ENCODE measurements at regions not wholly inside any gene's neighbourhood (a gene's known extent, or its start where the extent isn't known, plus 50 kb on each side); places are given as distances from the start of the nearest gene placed in this dataset.

GRCh38 chr6:141017941-141018340 lies 1114.8 kb upstream of the GJE1 start:
- intact Hi-C loops (cut with micrococcal nuclease), result no loop called here

DNA sequence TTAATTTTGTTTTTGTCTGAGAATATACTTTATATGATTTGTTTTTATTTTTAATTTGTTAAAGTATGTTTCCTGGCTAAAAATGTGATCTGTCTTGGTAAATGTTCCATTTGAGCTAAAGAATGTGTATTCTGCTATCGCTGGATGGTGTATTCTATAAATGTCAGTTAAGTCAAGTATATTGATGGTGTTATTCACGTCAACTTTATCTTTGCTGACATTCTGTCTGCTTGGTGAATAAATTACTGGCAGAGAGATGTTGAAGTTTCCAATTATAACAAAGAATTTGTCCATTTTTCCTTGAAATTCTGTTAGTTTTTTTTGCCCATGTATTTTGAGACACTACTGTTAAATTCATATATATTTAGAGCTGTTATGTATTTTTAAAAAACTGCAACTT lies 1131.8 kb upstream of the GJE1 start:
- intact Hi-C loops (cut with micrococcal nuclease), result no loop called here

GRCh38 chr6:140993515-140993914 lies 1139.2 kb upstream of the GJE1 start:
- intact Hi-C loops (cut with micrococcal nuclease), result no loop called here

GRCh38 chr6:140992678-140993077 lies 1140.0 kb upstream of the GJE1 start:
- intact Hi-C loops (cut with micrococcal nuclease), result no loop called here

DNA sequence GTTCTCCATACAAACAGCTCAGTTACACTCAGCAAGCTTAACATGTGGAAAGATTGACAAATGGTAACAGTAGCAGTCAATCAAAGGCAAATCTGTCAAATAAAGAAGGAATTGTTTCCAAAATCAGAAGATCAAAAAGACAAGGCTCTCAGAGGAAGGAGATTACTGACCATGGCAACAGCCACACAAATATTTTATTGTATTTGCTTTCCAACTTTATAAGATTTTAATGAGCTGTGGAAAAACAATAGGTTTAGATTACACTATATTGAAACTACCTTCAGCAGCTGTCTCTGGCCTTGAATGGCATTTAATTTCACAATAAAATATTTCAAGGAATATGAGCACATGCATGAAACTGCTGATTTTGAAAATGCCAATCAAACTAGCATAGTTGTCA lies 1143.9 kb upstream of the GJE1 start:
- intact Hi-C loops (cut with micrococcal nuclease), result no loop called here

- intact Hi-C loops (cut with micrococcal nuclease), result no loop called here
Measured at GRCh38 chr6:140987364-140988155, 1145.2 kb upstream of the GJE1 start.

DNA sequence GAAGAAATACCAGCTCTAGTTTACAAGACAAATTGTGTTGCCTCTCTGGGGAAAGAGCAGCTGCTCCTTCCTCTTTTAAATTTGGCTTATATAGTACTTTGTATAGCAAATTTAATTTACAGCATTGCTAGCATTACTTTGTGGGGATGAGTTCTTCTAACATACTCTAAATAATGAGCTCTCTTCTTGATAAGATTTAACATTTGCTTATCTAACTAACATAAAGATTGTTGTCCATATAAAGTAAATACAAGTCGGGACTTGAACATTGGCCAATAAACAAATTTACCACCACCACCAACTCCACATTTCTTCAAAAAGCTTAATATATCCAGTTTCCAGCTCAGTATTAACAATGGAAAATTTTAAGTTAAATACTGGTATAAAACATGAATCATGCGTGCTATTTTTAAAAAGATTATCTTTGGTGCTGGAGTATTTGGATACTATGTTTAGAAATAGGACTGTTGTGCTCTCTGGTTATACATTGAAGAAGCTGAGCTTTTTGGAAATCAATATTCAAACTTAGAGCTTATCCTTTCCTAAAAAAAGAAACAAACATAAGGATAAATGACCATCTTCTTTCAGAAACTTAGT lies 1146.9 kb upstream of the GJE1 start:
- intact Hi-C loops (cut with micrococcal nuclease), result no loop called here

DNA sequence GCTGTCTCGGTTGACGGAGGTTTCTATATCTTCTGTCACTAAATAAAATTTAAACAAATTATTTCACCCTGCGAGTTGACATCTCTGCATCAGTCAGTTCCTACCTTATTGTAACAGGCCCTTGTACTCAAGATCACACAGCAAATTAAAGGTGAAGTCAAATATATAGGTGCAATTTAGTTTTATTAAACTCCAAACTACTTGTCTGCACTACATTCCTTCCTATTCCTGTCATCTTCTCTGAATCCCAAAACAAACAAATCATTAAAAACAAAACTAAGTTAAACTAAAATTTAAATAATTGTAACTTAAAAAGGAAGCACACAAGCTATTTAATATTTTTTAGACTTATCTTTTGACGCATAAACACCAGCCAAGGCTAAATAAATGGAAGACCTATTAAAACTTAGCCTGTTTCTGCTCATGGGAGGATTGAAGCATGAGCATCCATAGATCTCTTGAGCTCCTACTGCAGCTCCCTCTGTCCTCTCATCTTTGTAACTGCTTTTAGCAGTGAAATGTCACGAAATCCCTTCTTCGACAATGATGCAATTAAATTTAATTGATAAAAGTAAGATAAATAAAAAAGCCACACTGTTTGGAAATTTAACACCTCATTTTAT lies 1152.3 kb upstream of the GJE1 start:
- intact Hi-C loops (cut with micrococcal nuclease), result no loop called here

GRCh38 chr6:140979642-140980091 lies 1153.1 kb upstream of the GJE1 start:
- intact Hi-C loops (cut with micrococcal nuclease), result no loop called here

- intact Hi-C loops (cut with micrococcal nuclease), result no loop called here
Measured at GRCh38 chr6:140977403-140977802, 1155.3 kb upstream of the GJE1 start.

- intact Hi-C loops (cut with micrococcal nuclease), result no loop called here
Measured at GRCh38 chr6:140976806-140977205, 1155.9 kb upstream of the GJE1 start.

DNA sequence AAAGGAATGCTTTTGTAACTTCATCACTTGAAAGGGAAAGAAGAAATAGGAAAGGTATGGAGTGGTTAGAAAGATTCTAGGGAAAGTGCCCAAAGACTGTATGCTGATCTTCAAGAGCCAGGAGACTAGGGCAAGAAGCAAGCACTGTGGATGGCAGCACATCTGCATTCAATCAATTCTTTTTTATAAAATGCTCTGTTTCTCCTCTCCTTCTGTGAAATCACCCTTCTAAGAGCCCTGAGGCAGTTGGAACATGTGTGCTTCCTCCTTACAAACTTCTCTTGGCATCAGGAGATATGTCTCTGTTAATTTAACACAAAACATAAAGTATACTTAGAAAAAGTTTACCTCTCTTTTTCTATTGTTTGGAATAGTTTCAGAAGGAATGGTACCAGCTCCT lies 1162.2 kb upstream of the GJE1 start:
- intact Hi-C loops (cut with micrococcal nuclease), result no loop called here

DNA sequence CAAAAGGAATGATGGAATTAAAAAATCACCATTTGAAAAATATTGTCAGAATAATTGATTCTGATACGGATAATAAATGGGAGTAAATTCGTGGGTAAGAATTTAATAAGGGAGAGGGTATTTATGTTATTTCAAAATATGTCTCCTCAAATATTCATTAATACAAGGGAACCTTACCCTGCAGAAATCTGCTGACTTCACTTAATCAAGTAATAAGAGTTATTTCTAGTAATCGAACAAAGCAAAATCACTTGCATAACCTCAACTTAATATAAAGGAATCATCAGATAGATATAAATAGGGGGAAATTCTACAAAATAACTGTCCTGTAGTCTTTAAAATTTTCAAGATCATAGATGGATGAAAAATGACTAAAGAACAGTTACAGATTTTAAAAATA lies 1164.7 kb upstream of the GJE1 start:
- intact Hi-C loops (cut with micrococcal nuclease), result no loop called here

GRCh38 chr6:140966676-140967075 lies 1166.0 kb upstream of the GJE1 start:
- intact Hi-C loops (cut with micrococcal nuclease), result no loop called here

GRCh38 chr6:140960566-140960965 lies 1172.2 kb upstream of the GJE1 start:
- intact Hi-C loops (cut with micrococcal nuclease), result loop anchor here (1.0 kb wide), 1 partner anchor 44 kb away; no protein-coding TSS in a partner anchor

GRCh38 chr6:140957386-140957785 lies 1175.3 kb upstream of the GJE1 start:
- intact Hi-C loops (cut with micrococcal nuclease), result no loop called here

GRCh38 chr6:140956571-140957369 lies 1176.0 kb upstream of the GJE1 start:
- intact Hi-C loops (cut with micrococcal nuclease), result no loop called here

GRCh38 chr6:140940251-140940925 lies 1192.3 kb upstream of the GJE1 start:
- intact Hi-C loops (cut with micrococcal nuclease), result no loop called here

DNA sequence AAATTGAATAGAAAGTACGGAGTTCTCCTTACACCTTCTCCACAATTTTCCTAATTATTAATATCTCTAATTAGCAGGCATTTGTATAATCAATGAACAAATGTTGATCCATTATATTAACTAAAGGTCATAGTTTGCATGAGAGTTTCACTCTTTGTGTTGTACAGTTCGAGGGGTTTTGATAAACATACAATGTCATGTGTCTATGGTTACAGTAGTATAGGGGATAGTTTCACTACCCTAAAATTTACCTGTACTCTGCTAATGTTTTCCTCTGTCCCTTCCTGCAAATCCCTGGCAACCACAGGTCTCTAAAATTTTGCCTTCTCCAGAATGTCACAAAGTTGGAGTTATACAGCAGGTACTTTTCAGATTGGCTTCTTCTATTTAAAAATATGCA lies 1199.8 kb upstream of the GJE1 start:
- intact Hi-C loops (cut with micrococcal nuclease), result no loop called here

GRCh38 chr6:140931581-140931980 lies 1201.1 kb upstream of the GJE1 start:
- intact Hi-C loops (cut with micrococcal nuclease), result no loop called here

- intact Hi-C loops (cut with micrococcal nuclease), result loop anchor here (10.0 kb wide), 1 partner anchor 1554 kb away; the partner anchor contains the start of gene CITED2
Measured at GRCh38 chr6:140929121-140929520, 1203.6 kb upstream of the GJE1 start.

Measured in T-helper 2 cell treated with Interferon-gamma antibody and Interleukin-4, amounts not matched to agents 100 ng/mL and 5 ng/mL, for 36 hours (primary cell).